Panc1 (cell line): ENCODE measurements at regions not wholly inside any gene's neighbourhood (a gene's known extent, or its start where the extent isn't known, plus 50 kb on each side); places are given as distances from the start of the nearest gene placed in this dataset.

Experiments
- POLR2AphosphoS5 ChIP-seq: IDR thresholded peaks from 2 replicates; pipeline ENCODE4 v1.6.1; 2012; ENCODE audit warnings: mild to moderate bottlenecking, low read depth, low read length, moderate library complexity
- SIN3A ChIP-seq: IDR thresholded peaks from 2 replicates; pipeline ENCODE4 v1.6.1; 2012; ENCODE audit warnings: low read depth, mild to moderate bottlenecking, low read length, moderate library complexity, borderline replicate concordance; ENCODE audit not compliant: insufficient read depth
- TF ChIP-seq, protein P1 (sequence below): fragments of 450-650 bp; IDR thresholded peaks from 2 replicates; pipeline ENCODE4 v1.5.1; 2017; ENCODE audit warnings: mild to moderate bottlenecking
- TF ChIP-seq, protein P2 (sequence below), 2 experiments: IDR thresholded peaks; 2 replicates each; pipeline ENCODE4 v1.6.1; 2011 to 2012; ENCODE audit warnings: low read depth in 2 of 2, control low read depth in 1 of 2, low read length in 1 of 2, mild to moderate bottlenecking in 1 of 2, moderate library complexity in 1 of 2; ENCODE audit not compliant: insufficient read depth in 1 of 2

GRCh38 chr13:80552851-80553440, 212.0 kb upstream of the SPRY2 start:
- TF ChIP-seq, protein P1, sequence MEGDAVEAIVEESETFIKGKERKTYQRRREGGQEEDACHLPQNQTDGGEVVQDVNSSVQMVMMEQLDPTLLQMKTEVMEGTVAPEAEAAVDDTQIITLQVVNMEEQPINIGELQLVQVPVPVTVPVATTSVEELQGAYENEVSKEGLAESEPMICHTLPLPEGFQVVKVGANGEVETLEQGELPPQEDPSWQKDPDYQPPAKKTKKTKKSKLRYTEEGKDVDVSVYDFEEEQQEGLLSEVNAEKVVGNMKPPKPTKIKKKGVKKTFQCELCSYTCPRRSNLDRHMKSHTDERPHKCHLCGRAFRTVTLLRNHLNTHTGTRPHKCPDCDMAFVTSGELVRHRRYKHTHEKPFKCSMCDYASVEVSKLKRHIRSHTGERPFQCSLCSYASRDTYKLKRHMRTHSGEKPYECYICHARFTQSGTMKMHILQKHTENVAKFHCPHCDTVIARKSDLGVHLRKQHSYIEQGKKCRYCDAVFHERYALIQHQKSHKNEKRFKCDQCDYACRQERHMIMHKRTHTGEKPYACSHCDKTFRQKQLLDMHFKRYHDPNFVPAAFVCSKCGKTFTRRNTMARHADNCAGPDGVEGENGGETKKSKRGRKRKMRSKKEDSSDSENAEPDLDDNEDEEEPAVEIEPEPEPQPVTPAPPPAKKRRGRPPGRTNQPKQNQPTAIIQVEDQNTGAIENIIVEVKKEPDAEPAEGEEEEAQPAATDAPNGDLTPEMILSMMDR = no peak
- TF ChIP-seq SIN3A (no peak), POLR2AphosphoS5 (no peak)
- TF ChIP-seq, protein P2, sequence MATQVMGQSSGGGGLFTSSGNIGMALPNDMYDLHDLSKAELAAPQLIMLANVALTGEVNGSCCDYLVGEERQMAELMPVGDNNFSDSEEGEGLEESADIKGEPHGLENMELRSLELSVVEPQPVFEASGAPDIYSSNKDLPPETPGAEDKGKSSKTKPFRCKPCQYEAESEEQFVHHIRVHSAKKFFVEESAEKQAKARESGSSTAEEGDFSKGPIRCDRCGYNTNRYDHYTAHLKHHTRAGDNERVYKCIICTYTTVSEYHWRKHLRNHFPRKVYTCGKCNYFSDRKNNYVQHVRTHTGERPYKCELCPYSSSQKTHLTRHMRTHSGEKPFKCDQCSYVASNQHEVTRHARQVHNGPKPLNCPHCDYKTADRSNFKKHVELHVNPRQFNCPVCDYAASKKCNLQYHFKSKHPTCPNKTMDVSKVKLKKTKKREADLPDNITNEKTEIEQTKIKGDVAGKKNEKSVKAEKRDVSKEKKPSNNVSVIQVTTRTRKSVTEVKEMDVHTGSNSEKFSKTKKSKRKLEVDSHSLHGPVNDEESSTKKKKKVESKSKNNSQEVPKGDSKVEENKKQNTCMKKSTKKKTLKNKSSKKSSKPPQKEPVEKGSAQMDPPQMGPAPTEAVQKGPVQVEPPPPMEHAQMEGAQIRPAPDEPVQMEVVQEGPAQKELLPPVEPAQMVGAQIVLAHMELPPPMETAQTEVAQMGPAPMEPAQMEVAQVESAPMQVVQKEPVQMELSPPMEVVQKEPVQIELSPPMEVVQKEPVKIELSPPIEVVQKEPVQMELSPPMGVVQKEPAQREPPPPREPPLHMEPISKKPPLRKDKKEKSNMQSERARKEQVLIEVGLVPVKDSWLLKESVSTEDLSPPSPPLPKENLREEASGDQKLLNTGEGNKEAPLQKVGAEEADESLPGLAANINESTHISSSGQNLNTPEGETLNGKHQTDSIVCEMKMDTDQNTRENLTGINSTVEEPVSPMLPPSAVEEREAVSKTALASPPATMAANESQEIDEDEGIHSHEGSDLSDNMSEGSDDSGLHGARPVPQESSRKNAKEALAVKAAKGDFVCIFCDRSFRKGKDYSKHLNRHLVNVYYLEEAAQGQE (IDR thresholded peaks at IDR 0.05; ENCODE audit: insufficient read depth in 1 of 2, low read depth in 2 of 2, low read length in 1 of 2) = no peak
